OCI-LY7 (cell line): ENCODE measurements at regions not wholly inside any gene's neighbourhood (a gene's known extent, or its start where the extent isn't known, plus 50 kb on each side); places are given as distances from the start of the nearest gene placed in this dataset.

Experiments used
- BruUV-seq: library from RNA; stranded (reverse); fragments of 400-500 nt; replicated peaks from 2 replicates; lab custom pipeline; 2021; lab: Mats Ljungman, UMichigan
- CTCF ChIA-PET: fragments of 300-600 bp; sonication (Branson Sonifier 250); formaldehyde crosslinking; loops from one replicate; lab custom pipeline; 2022; ENCODE audit warnings: antibody characterized with exemption; ENCODE audit not compliant: unreplicated experiment; lab: Charles Lee
- POLR2A ChIA-PET: fragments of 300-600 bp; sonication (Branson Sonifier 250); formaldehyde crosslinking; loops from one replicate; lab custom pipeline; 2022; ENCODE audit warnings: antibody characterized with exemption; lab: Charles Lee
- DNase-seq: peaks from one replicate; pipeline ENCODE4 v3.0.0-alpha.2; 2015; ENCODE audit warnings: low spot score
- H2AFZ ChIP-seq: fragments of 200-600 bp; sonication (generic), shearing (Covaris generic); 2 replicates; pipeline ENCODE4 v1.6.1; 2014; ENCODE audit warnings: mild to moderate bottlenecking, antibody characterized with exemption, low read length, moderate library complexity
- H3K27ac ChIP-seq: fragments of 200-600 bp; sonication (generic); 2 replicates; pipeline ENCODE4 v1.5.1; 2014; ENCODE audit warnings: mixed run types, low read depth, mild to moderate bottlenecking, moderate library complexity, low read length, inconsistent platforms; ENCODE audit not compliant: poor library complexity, severe bottlenecking
- H3K36me3 ChIP-seq: fragments of 200-600 bp; sonication (generic); 2 replicates; pipeline ENCODE4 v1.6.1; 2014; ENCODE audit warnings: mild to moderate bottlenecking, antibody characterized with exemption, low read length, moderate library complexity, mixed read lengths; ENCODE audit not compliant: insufficient read depth
- H3K4me1 ChIP-seq: fragments of 200-600 bp; sonication (generic); 2 replicates; pipeline ENCODE4 v1.5.1; 2014; ENCODE audit warnings: mild to moderate bottlenecking, low read length; ENCODE audit not compliant: insufficient read depth, poor library complexity, severe bottlenecking
- H3K4me2 ChIP-seq: fragments of 200-600 bp; sonication (generic); 2 replicates; pipeline ENCODE4 v1.6.1; 2014; ENCODE audit warnings: mild to moderate bottlenecking, low read length
- H3K4me3 ChIP-seq: fragments of 200-600 bp; sonication (generic); 2 replicates; pipeline ENCODE4 v1.5.1; 2014; ENCODE audit warnings: mild to moderate bottlenecking, low read depth, low read length; ENCODE audit not compliant: poor library complexity, severe bottlenecking
- H3K79me2 ChIP-seq: fragments of 200-600 bp; sonication (generic); 2 replicates; pipeline ENCODE4 v1.6.1; 2016; ENCODE audit warnings: low read depth, mild to moderate bottlenecking, low read length, moderate library complexity, mixed read lengths; ENCODE audit not compliant: insufficient read depth
- H3K9me2 ChIP-seq: fragments of 200-600 bp; sonication (generic); 2 replicates; pipeline ENCODE4 v1.6.1; 2016; ENCODE audit warnings: mild to moderate bottlenecking, low read length, mixed read lengths; ENCODE audit not compliant: insufficient read depth
- H3K9me3 ChIP-seq: fragments of 200-600 bp; sonication (generic); 2 replicates; pipeline ENCODE4 v1.6.1; 2014; ENCODE audit warnings: mild to moderate bottlenecking, mixed run types, low read length, mixed read lengths
- H4K20me1 ChIP-seq: fragments of 200-600 bp; sonication (generic); 2 replicates; pipeline ENCODE4 v1.6.1; 2014; ENCODE audit warnings: mild to moderate bottlenecking, antibody characterized with exemption, low read length, moderate library complexity, mixed read lengths; ENCODE audit not compliant: insufficient read depth
- EZH2phosphoT487 ChIP-seq: fragments of 200-600 bp; sonication (generic); IDR thresholded peaks from 2 replicates; pipeline ENCODE4 v1.6.1; 2018; ENCODE audit warnings: low read depth, borderline replicate concordance, mild to moderate bottlenecking, mixed run types, antibody characterized with exemption, low read length, moderate library complexity, mixed read lengths
- intact Hi-C: fragments of 100-400 bp; cut with micrococcal nuclease; formaldehyde crosslinking; loops from one replicate; pipeline ENCODE4 v1.10.0; 2022; ENCODE audit not compliant: unreplicated experiment
- TF ChIP-seq, protein P1 (sequence below): fragments of 200-600 bp; sonication (generic); conservative IDR thresholded peaks from 2 replicates; pipeline ENCODE4 v1.5.1; 2014; ENCODE audit warnings: mild to moderate bottlenecking, antibody characterized with exemption, low read length, moderate library complexity, mixed read lengths

DNA sequence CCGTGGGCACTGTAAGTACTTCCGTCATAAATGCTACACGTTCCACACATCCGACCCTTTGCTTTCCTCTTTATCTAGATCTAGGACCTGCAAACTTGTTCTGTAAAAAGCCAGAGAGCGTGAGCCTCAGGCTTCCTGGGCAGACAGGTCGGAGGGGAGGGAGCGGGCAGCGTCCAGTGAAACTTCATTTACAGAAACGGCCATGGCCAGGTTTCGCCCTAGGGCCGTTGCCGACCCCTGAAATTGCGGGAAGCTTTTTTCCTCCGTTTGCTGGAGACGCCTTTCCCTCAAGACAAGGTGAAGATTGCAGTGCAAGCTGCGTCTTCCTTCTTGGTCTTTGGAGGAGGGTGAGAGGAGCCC is 155.4 kb downstream of the DLL1 start:
- POLR2A ChIA-PET: interaction anchor here (0.5 kb wide), 1 partner anchor 43 kb away, joined by 3 read pairs; no protein-coding TSS in a partner anchor
- intact Hi-C loops: no loop called here

DNA sequence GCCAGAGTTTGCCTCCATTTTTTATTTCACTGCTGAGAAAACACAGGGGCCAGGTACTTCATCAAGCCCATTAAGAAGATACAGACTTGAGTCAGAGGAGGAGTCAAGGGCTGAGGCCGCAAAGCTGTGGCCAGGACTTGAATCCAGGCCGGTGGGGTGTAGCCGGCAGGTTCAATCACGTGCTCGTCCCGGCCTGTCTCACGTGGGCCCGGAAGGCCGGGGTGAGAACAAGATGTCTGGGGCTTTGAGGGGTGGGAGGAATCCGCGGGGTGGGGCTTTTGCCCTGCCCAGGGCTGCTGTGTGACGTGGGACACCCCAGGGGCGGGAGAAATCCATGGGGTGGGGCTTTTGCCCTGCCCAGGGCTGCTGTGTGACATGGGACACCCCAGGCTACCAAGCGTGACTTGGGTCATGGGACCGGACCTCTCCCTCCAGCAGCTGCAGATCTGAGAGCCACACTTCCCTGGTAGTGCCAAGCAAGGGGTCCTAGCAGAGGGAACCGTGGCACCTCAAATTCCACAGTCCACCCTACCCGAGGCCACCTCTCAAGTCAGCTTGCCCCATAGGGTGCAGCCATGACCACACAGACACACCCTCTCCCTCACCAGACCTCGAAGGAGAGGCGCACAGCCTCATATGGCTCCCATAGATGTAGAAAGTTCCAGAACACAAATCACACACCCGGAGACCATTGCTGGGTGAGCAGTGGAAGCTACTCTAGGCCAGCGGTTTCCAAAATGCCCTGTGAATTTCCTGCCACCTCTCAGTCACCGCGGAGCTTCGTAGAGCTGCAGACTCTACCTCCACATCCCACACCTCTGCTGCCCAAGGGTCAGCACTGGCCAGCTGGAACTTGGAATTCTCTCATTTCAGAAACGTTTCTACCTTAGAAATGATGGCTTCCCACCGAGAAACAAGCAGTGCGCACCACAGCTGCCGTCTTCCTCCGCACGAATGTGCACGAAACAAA is 156.1 kb downstream of the DLL1 start:
- H3K4me1 ChIP-seq: peaks cover 4% of the 10 kb centered on the region
- no peak overlapping the region for H3K27ac ChIP-seq
- POLR2A ChIA-PET: interaction anchor here (0.5 kb wide), 1 partner anchor 43 kb away, joined by 3 read pairs; no protein-coding TSS in a partner anchor
- no peak overlapping the region for H3K4me2 ChIP-seq
- no peaks in the 10 kb centered on the region for H3K79me2 ChIP-seq
- no peaks in the 10 kb centered on the region for H3K9me2 ChIP-seq
- DNase-seq: no peak
- intact Hi-C loops: no loop called here
- BruUV-seq: no TSS peak
- no peaks in the 10 kb centered on the region for H4K20me1 ChIP-seq
- H2AFZ ChIP-seq: no peak overlapping the region
- H3K36me3 ChIP-seq: no peaks in the 10 kb centered on the region
- CTCF ChIA-PET: no interaction called here
- TF ChIP-seq EZH2phosphoT487: no peak
- TF ChIP-seq, protein P1, sequence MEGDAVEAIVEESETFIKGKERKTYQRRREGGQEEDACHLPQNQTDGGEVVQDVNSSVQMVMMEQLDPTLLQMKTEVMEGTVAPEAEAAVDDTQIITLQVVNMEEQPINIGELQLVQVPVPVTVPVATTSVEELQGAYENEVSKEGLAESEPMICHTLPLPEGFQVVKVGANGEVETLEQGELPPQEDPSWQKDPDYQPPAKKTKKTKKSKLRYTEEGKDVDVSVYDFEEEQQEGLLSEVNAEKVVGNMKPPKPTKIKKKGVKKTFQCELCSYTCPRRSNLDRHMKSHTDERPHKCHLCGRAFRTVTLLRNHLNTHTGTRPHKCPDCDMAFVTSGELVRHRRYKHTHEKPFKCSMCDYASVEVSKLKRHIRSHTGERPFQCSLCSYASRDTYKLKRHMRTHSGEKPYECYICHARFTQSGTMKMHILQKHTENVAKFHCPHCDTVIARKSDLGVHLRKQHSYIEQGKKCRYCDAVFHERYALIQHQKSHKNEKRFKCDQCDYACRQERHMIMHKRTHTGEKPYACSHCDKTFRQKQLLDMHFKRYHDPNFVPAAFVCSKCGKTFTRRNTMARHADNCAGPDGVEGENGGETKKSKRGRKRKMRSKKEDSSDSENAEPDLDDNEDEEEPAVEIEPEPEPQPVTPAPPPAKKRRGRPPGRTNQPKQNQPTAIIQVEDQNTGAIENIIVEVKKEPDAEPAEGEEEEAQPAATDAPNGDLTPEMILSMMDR: no peak
- no peak overlapping the region for H3K4me3 ChIP-seq
- no peaks in the 10 kb centered on the region for H3K9me3 ChIP-seq

More for the DNA sequence above, 155.4 kb downstream of the DLL1 start:
- Histone ChIP-seq H3K9me2 (no peaks in the 10 kb centered on the region), H3K36me3 (no peaks in the 10 kb centered on the region), H4K20me1 (no peaks in the 10 kb centered on the region), H2AFZ (no peak overlapping the region), H3K4me2 (no peak overlapping the region), H3K79me2 (no peaks in the 10 kb centered on the region), H3K9me3 (no peaks in the 10 kb centered on the region), H3K4me3 (no peak overlapping the region), H3K27ac (no peak overlapping the region), H3K4me1 (peaks cover 4% of the 10 kb centered on the region)
- BruUV-seq: no TSS peak
- no peak for TF ChIP-seq EZH2phosphoT487
- TF ChIP-seq, protein P1: no peak
- no peak for DNase-seq
- CTCF ChIA-PET: no interaction called here

GRCh38 chr6:170134031-170134470 is 156.8 kb downstream of the DLL1 start:
- Histone ChIP-seq H3K4me1 (peaks cover 4% of the 10 kb centered on the region), H4K20me1 (no peaks in the 10 kb centered on the region), H3K9me2 (no peaks in the 10 kb centered on the region), H3K36me3 (no peaks in the 10 kb centered on the region), H3K9me3 (no peaks in the 10 kb centered on the region), H3K27ac (no peak overlapping the region), H3K4me3 (no peak overlapping the region), H3K79me2 (no peaks in the 10 kb centered on the region), H2AFZ (no peak overlapping the region), H3K4me2 (no peak overlapping the region)
- DNase-seq: no peak
- BruUV-seq: no TSS peak
- POLR2A ChIA-PET: interaction anchor here (0.7 kb wide), 1 partner anchor 318 kb away, joined by 3 read pairs; no protein-coding TSS in a partner anchor
- CTCF ChIA-PET: no interaction called here
- no peak for TF ChIP-seq EZH2phosphoT487
- TF ChIP-seq, protein P1: no peak
- intact Hi-C loops: no loop called here
